NCI-H2196 treated with DMSO at 0.1 percent for 48 hours (cell line): ENCODE measurements at regions not wholly inside any gene's neighbourhood (a gene's known extent, or its start where the extent isn't known, plus 50 kb on each side); places are given as distances from the start of the nearest gene placed in this dataset.

Experiments used
- DNase-seq: peaks from one replicate; lab custom pipeline; 2025; ENCODE audit not compliant: unreplicated experiment; lab: John Stamatoyannopoulos, UW

GRCh38 chr6:148231572-148231971, 111.1 kb upstream of the SASH1 start:
- no peak for DNase-seq

- DNase-seq, result no peak
These were observed 107.2 kb upstream of the SASH1 start for GRCh38 chr6:148235446-148235845.

GRCh38 chr6:148238713-148239112, 103.9 kb upstream of the SASH1 start:
- DNase-seq, result no peak

GRCh38 chr6:148239215-148239614, 103.4 kb upstream of the SASH1 start:
- DNase-seq, result no peak

GRCh38 chr6:148239801-148240460, 102.7 kb upstream of the SASH1 start:
- no peak for DNase-seq

- no peak for DNase-seq
These were observed 102.2 kb upstream of the SASH1 start for GRCh38 chr6:148240461-148240840.

GRCh38 chr6:148240861-148241477, 101.7 kb upstream of the SASH1 start:
- no peak for DNase-seq

GRCh38 chr6:148242180-148242579, 100.5 kb upstream of the SASH1 start:
- no peak for DNase-seq

GRCh38 chr6:148244217-148244935, 98.3 kb upstream of the SASH1 start:
- no peak for DNase-seq

GRCh38 chr6:148247386-148248063, 95.1 kb upstream of the SASH1 start:
- DNase-seq, result no peak

GRCh38 chr6:148249160-148249559, 93.5 kb upstream of the SASH1 start:
- no peak for DNase-seq

- DNase-seq, result no peak
These were observed 92.8 kb upstream of the SASH1 start for GRCh38 chr6:148249679-148250375.

GRCh38 chr6:148250975-148251685, 91.5 kb upstream of the SASH1 start:
- no peak for DNase-seq

- DNase-seq, result no peak
These were observed 90.7 kb upstream of the SASH1 start for GRCh38 chr6:148251891-148252290.

- DNase-seq, result no peak
These were observed 84.8 kb upstream of the SASH1 start for GRCh38 chr6:148257810-148258209.

GRCh38 chr6:148258868-148259267, 83.8 kb upstream of the SASH1 start:
- no peak for DNase-seq

GRCh38 chr6:148261470-148261869, 81.2 kb upstream of the SASH1 start:
- DNase-seq, result no peak

GRCh38 chr6:148263010-148263409, 79.6 kb upstream of the SASH1 start:
- DNase-seq, result no peak

- DNase-seq, result no peak
These were observed 78.7 kb upstream of the SASH1 start for GRCh38 chr6:148263961-148264360.

- no peak for DNase-seq
These were observed 77.6 kb upstream of the SASH1 start for GRCh38 chr6:148265054-148265453.

GRCh38 chr6:148269386-148269785, 73.3 kb upstream of the SASH1 start:
- no peak for DNase-seq
